ENCODE measurements at regions not wholly inside any gene's neighbourhood (a gene's known extent, or its start where the extent isn't known, plus 50 kb on each side); places are given as distances from the start of the nearest gene placed in this dataset.
"Not testable (repeated sequence)": the region's sequence is repeated elsewhere in the genome, so short reads cannot be mapped to it uniquely, and the experiment has no call there.

- no peak for DNase-seq
Observed at GRCh38 chr13:86579662-86580061, 780.4 kb upstream of the SLITRK6 start.

GRCh38 chr13:86581706-86582105 is 782.5 kb upstream of the SLITRK6 start:
- DNase-seq, result no peak

GRCh38 chr13:86584301-86584700 is 785.1 kb upstream of the SLITRK6 start:
- DNase-seq, result no peak

- peak; percentile 47 for DNase-seq
Observed at GRCh38 chr13:86585835-86586234, 786.6 kb upstream of the SLITRK6 start.

- DNase-seq, result no peak
Observed at GRCh38 chr13:86591862-86592261, 792.6 kb upstream of the SLITRK6 start.

GRCh38 chr13:86601351-86601750 is 802.1 kb upstream of the SLITRK6 start:
- DNase-seq, result no peak

- no peak for DNase-seq
Observed at GRCh38 chr13:86606264-86606663, 807.0 kb upstream of the SLITRK6 start.

- no peak for DNase-seq
Observed at GRCh38 chr13:86608701-86609100, 809.5 kb upstream of the SLITRK6 start.

- DNase-seq, result no peak
Observed at GRCh38 chr13:86633346-86633745, 834.1 kb upstream of the SLITRK6 start.

- not testable (repeated sequence) for DNase-seq
Observed at GRCh38 chr13:86651171-86651570, 852.0 kb upstream of the SLITRK6 start.

GRCh38 chr13:86653009-86653408 is 853.8 kb upstream of the SLITRK6 start:
- no peak for DNase-seq

GRCh38 chr13:86655561-86655960 is 856.3 kb upstream of the SLITRK6 start:
- DNase-seq, result no peak

- no peak for DNase-seq
Observed at GRCh38 chr13:86660090-86660489, 860.9 kb upstream of the SLITRK6 start.

GRCh38 chr13:86665842-86666241 is 866.6 kb upstream of the SLITRK6 start:
- no peak for DNase-seq

GRCh38 chr13:86673931-86674431 is 874.8 kb upstream of the SLITRK6 start:
- DNase-seq, result no peak

GRCh38 chr13:86681223-86681622 is 882.0 kb upstream of the SLITRK6 start:
- no peak for DNase-seq

- DNase-seq, result no peak
Observed at GRCh38 chr13:86684402-86684801, 885.2 kb upstream of the SLITRK6 start.

GRCh38 chr13:86689911-86690310 is 890.7 kb upstream of the SLITRK6 start:
- no peak for DNase-seq

GRCh38 chr13:86692291-86692690 is 893.1 kb upstream of the SLITRK6 start:
- no peak for DNase-seq

GRCh38 chr13:86710013-86710412 is 910.8 kb upstream of the SLITRK6 start:
- no peak for DNase-seq

- no peak for DNase-seq
Observed at GRCh38 chr13:86710896-86711295, 911.7 kb upstream of the SLITRK6 start.

GRCh38 chr13:86714495-86714894 is 915.3 kb upstream of the SLITRK6 start:
- DNase-seq, result no peak

GRCh38 chr13:86725105-86725504 is 925.9 kb upstream of the SLITRK6 start:
- DNase-seq, result no peak

GRCh38 chr13:86729206-86729605 is 930.0 kb upstream of the SLITRK6 start:
- no peak for DNase-seq

- no peak for DNase-seq
Observed at GRCh38 chr13:86731987-86732386, 932.8 kb upstream of the SLITRK6 start.
